Right lobe of liver (tissue), 6 donors: ENCODE measurements at regions not wholly inside any gene's neighbourhood (a gene's known extent, or its start where the extent isn't known, plus 50 kb on each side); places are given as distances from the start of the nearest gene placed in this dataset.

ENCODE experiments used
- ATAC-seq, 4 donors: fragments of 200-7000 bp; cut with Tn5 transposase; one replicate each; pipeline ENCODE4 v1.9.1; 2020; ENCODE audit warnings: mild to moderate bottlenecking in 4 of 4, moderate library complexity in 4 of 4
- DNase-seq, 3 donors: peaks; one replicate each; pipeline ENCODE4 v3.0.0-alpha.2; 2020
- H3K27ac ChIP-seq, 3 donors: fragments of 200-600 bp; one replicate each; pipeline ENCODE4 v1.8.0; 2022
- H3K27me3 ChIP-seq, 2 donors: fragments of 200-600 bp; one replicate each; pipeline ENCODE4 v1.8.0; 2022
- H3K36me3 ChIP-seq, 4 donors: fragments of 200-600 bp; sonication (generic) in 1 of 4; one replicate each; pipeline versions ENCODE4 v1.5.1 to v1.8.0; 2017 to 2022; ENCODE audit warnings: control low read depth in 1 of 4
- H3K4me1 ChIP-seq, 4 donors: fragments of 200-600 bp; sonication (generic) in 1 of 4; one replicate each; pipeline versions ENCODE4 v1.5.1 to v1.8.0; 2017 to 2022; ENCODE audit warnings: control low read depth in 1 of 4
- H3K4me3 ChIP-seq, 3 donors: fragments of 200-600 bp; one replicate each; pipeline ENCODE4 v1.8.0; 2022
- H3K9me3 ChIP-seq, 4 donors: fragments of 200-600 bp; sonication (generic) in 1 of 4; one replicate each; pipeline versions ENCODE4 v1.5.1 to v1.8.0; 2017 to 2022; ENCODE audit warnings: control low read depth in 1 of 4
- CTCF ChIP-seq, 4 donors: fragments of 200-600 bp in 3 of 4; fragments of 450-650 bp in 1 of 4; IDR thresholded peaks; one replicate each; pipeline versions ENCODE4 v1.5.1 to v1.8.0; 2016 to 2022; ENCODE audit warnings: antibody characterized with exemption in 4 of 4, mild to moderate bottlenecking in 2 of 4
- POLR2A ChIP-seq: fragments of 450-650 bp; IDR thresholded peaks from one replicate; pipeline ENCODE4 v1.6.1; 2017; ENCODE audit warnings: antibody characterized with exemption, mild to moderate bottlenecking
- WGBS: methylation state at CpG from one replicate; pipeline ENCODE4 v1.1.6; 2018; ENCODE audit warnings: low coverage, low lambda C conversion rate; ENCODE audit not compliant: insufficient coverage; ENCODE audit errors: missing lambda C conversion rate; 5-methylcytosine and 5-hydroxymethylcytosine counted together
- intact Hi-C, 2 donors: fragments of 100-400 bp; cut with DNase I; formaldehyde crosslinking; loops; one replicate each; pipeline versions ENCODE4 v1.11.2 to v1.14.1; 2022
- donor health status: DM: no; HTN: yes; CAD: no.
- donor health status: DM: no; HTN: no; CAD: no.
- donor health status: DM: no; HTN: no; CAD: no.
- donor health status: DM: no; HTN: yes; CAD: no.
- donor health status: DM: no; HTN: yes; CAD: no.

DNA sequence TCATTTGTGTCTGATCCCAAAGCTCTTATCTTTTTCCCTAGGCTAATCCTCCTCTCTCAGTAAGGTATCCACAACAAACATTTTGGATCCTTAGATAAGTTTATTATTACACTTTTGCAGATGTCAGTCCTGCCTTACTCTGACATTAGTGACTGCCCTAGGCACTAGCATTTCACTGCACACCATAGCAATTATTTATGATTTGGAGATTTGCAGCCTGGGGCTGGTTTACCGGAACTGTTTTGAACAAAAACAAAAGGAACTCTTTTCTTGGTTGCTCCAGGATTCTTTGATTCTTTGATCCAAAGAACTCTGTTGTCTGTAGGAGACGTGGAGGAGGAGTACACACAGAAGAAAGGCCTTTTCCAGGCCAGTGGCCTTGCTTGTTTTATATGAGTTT, 80.4 kb downstream of the EDNRB start:
- no peaks in the 10 kb centered on the region for H3K9me3 ChIP-seq
- no peaks in the 10 kb centered on the region for H3K27me3 ChIP-seq
- WGBS = 53% methylated on average over 2 of the region's 2 CpGs
- DNase-seq (no peak), ATAC-seq (no peak)
- H3K4me3 ChIP-seq = no peak overlapping the region
- TF ChIP-seq CTCF (IDR thresholded peaks at IDR 0.05) (no peak), POLR2A (no peak)
- H3K4me1 ChIP-seq = no peaks in the 10 kb centered on the region
- H3K27ac ChIP-seq = no peak overlapping the region
- intact Hi-C loops = no loop called here
- H3K36me3 ChIP-seq = no peaks in the 10 kb centered on the region

- 45% methylated on average over 3 of the region's 3 CpGs for WGBS
- no peaks in the 10 kb centered on the region for H3K9me3 ChIP-seq
- ATAC-seq (peak; percentile 53 to 75 (median 66)), DNase-seq (no peak)
- H3K4me1 ChIP-seq = no peaks in the 10 kb centered on the region
- no peak overlapping the region for H3K27ac ChIP-seq
- no peak overlapping the region for H3K4me3 ChIP-seq
- H3K36me3 ChIP-seq = no peaks in the 10 kb centered on the region
- TF ChIP-seq POLR2A = no peak
- no peak for TF ChIP-seq CTCF (IDR thresholded peaks at IDR 0.05)
- no peaks in the 10 kb centered on the region for H3K27me3 ChIP-seq
- intact Hi-C loops = no loop called here
Measured at GRCh38 chr13:77836423-77836822, 82.2 kb downstream of the EDNRB start.

- ATAC-seq (peak in 2 of 4 donors; percentile 23 to 35), DNase-seq (no peak)
- TF ChIP-seq CTCF (IDR thresholded peaks at IDR 0.05) (no peak), POLR2A (no peak)
- H3K4me3 ChIP-seq = no peak overlapping the region
- H3K27ac ChIP-seq = peak overlapping the region in 2 of 3 donors; percentile 21 to 26
- H3K36me3 ChIP-seq = no peaks in the 10 kb centered on the region
- intact Hi-C loops = no loop called here
- no peaks in the 10 kb centered on the region for H3K9me3 ChIP-seq
- WGBS = 32% methylated on average over 2 of the region's 2 CpGs
- no peaks in the 10 kb centered on the region for H3K4me1 ChIP-seq
- H3K27me3 ChIP-seq = no peaks in the 10 kb centered on the region
Measured at GRCh38 chr13:77833331-77833863, 85.2 kb downstream of the EDNRB start.

- DNase-seq = no peak
- peak overlapping the region in 1 of 3 donors; percentile 21 for H3K27ac ChIP-seq
- peak; percentile 43 to 68 (median 56) for ATAC-seq
Measured at GRCh38 chr13:77832339-77833100, 86.1 kb downstream of the EDNRB start.

More at GRCh38 chr13:77832339-77833100, 86.1 kb downstream of the EDNRB start:
- H3K4me3 ChIP-seq = no peak overlapping the region
- H3K4me1 ChIP-seq = no peaks in the 10 kb centered on the region
- intact Hi-C loops = no loop called here
- WGBS = 55% methylated on average over 2 of the region's 2 CpGs
- H3K9me3 ChIP-seq = no peaks in the 10 kb centered on the region
- no peak for TF ChIP-seq POLR2A
- TF ChIP-seq CTCF (IDR thresholded peaks at IDR 0.05) = no peak
- H3K36me3 ChIP-seq = no peaks in the 10 kb centered on the region
- no peaks in the 10 kb centered on the region for H3K27me3 ChIP-seq
